Parathyroid adenoma (tissue), 2 donors: ENCODE measurements at regions not wholly inside any gene's neighbourhood (a gene's known extent, or its start where the extent isn't known, plus 50 kb on each side); places are given as distances from the start of the nearest gene placed in this dataset.

ENCODE experiments used
- H2AFZ ChIP-seq: fragments of 300-600 bp; sonication (generic); one replicate; pipeline ENCODE4 v1.7.0; 2017; ENCODE audit warnings: antibody characterized with exemption, mild to moderate bottlenecking
- H3K27ac ChIP-seq: fragments of 300-600 bp; sonication (generic); one replicate; pipeline ENCODE4 v1.7.0; 2017
- H3K27me3 ChIP-seq: fragments of 300-600 bp; sonication (generic); one replicate; pipeline ENCODE4 v1.7.0; 2017; ENCODE audit warnings: low read length; ENCODE audit not compliant: control insufficient read depth, insufficient read depth
- H3K36me3 ChIP-seq: fragments of 300-600 bp; sonication (generic); one replicate; pipeline ENCODE4 v1.7.0; 2017; ENCODE audit warnings: low read length; ENCODE audit not compliant: control insufficient read depth, insufficient read depth
- H3K4me1 ChIP-seq: fragments of 300-600 bp; sonication (generic); one replicate; pipeline ENCODE4 v1.7.0; 2017; ENCODE audit warnings: control low read depth
- H3K4me2 ChIP-seq: fragments of 300-600 bp; sonication (generic); one replicate; pipeline ENCODE4 v1.7.0; 2017; ENCODE audit warnings: low read length
- H3K4me3 ChIP-seq: fragments of 300-600 bp; sonication (generic); one replicate; pipeline ENCODE4 v1.7.0; 2017; ENCODE audit warnings: low read depth, low read length
- H3K79me2 ChIP-seq: fragments of 300-600 bp; sonication (generic); one replicate; pipeline ENCODE4 v1.7.0; 2017; ENCODE audit warnings: control low read depth
- H3K9ac ChIP-seq: fragments of 300-600 bp; sonication (generic); one replicate; pipeline ENCODE4 v1.7.0; 2017; ENCODE audit warnings: mild to moderate bottlenecking
- H3K9me3 ChIP-seq: fragments of 300-600 bp; sonication (generic); one replicate; pipeline ENCODE4 v1.7.0; 2017; ENCODE audit warnings: low read length; ENCODE audit not compliant: control insufficient read depth
- CTCF ChIP-seq: fragments of 300-600 bp; sonication (generic); IDR thresholded peaks from one replicate; pipeline ENCODE4 v1.7.0; 2017; ENCODE audit warnings: antibody characterized with exemption, mild to moderate bottlenecking
- donor health status: primary hyperparathyroidism.

GRCh38 chr4:185889585-185889984, 77.6 kb upstream of the SORBS2 start:
- H3K4me3 ChIP-seq, result no peak overlapping the region
- H3K9me3 ChIP-seq, result no peaks in the 10 kb centered on the region
- TF ChIP-seq CTCF, result no peak
- H3K9ac ChIP-seq, result no peak overlapping the region
- no peaks in the 10 kb centered on the region for H3K27me3 ChIP-seq
- H3K4me1 ChIP-seq, result no peaks in the 10 kb centered on the region
- H2AFZ ChIP-seq, result no peak overlapping the region
- no peak overlapping the region for H3K27ac ChIP-seq
- H3K79me2 ChIP-seq, result no peaks in the 10 kb centered on the region
- H3K36me3 ChIP-seq, result no peaks in the 10 kb centered on the region
- H3K4me2 ChIP-seq, result no peak overlapping the region

- no peak for TF ChIP-seq CTCF
- Histone ChIP-seq H3K36me3 (no peaks in the 10 kb centered on the region), H3K27ac (peak overlapping the region; percentile 49), H3K9ac (no peak overlapping the region), H3K4me2 (no peak overlapping the region), H3K9me3 (no peaks in the 10 kb centered on the region), H3K4me1 (no peaks in the 10 kb centered on the region), H2AFZ (peak overlapping the region; percentile 61), H3K27me3 (no peaks in the 10 kb centered on the region), H3K79me2 (no peaks in the 10 kb centered on the region), H3K4me3 (no peak overlapping the region)
Observed at GRCh38 chr4:185890196-185890595, 78.2 kb upstream of the SORBS2 start.

GRCh38 chr4:185892165-185892564, 80.2 kb upstream of the SORBS2 start:
- no peaks in the 10 kb centered on the region for H3K27me3 ChIP-seq
- no peak for TF ChIP-seq CTCF
- no peak overlapping the region for H3K4me2 ChIP-seq
- no peak overlapping the region for H3K4me3 ChIP-seq
- no peak overlapping the region for H3K9ac ChIP-seq
- no peaks in the 10 kb centered on the region for H3K4me1 ChIP-seq
- H3K79me2 ChIP-seq, result no peaks in the 10 kb centered on the region
- no peak overlapping the region for H2AFZ ChIP-seq
- no peaks in the 10 kb centered on the region for H3K9me3 ChIP-seq
- no peak overlapping the region for H3K27ac ChIP-seq
- no peaks in the 10 kb centered on the region for H3K36me3 ChIP-seq

GRCh38 chr4:185893500-185893899, 81.5 kb upstream of the SORBS2 start:
- Histone ChIP-seq H3K36me3 (no peaks in the 10 kb centered on the region), H3K4me1 (no peaks in the 10 kb centered on the region), H3K9ac (no peak overlapping the region), H3K4me3 (no peak overlapping the region), H3K27me3 (no peaks in the 10 kb centered on the region), H3K79me2 (no peaks in the 10 kb centered on the region), H3K9me3 (no peaks in the 10 kb centered on the region), H3K27ac (no peak overlapping the region), H2AFZ (no peak overlapping the region), H3K4me2 (no peak overlapping the region)
- TF ChIP-seq CTCF, result no peak

GRCh38 chr4:185894481-185894880, 82.5 kb upstream of the SORBS2 start:
- no peak overlapping the region for H3K4me3 ChIP-seq
- H3K79me2 ChIP-seq, result no peaks in the 10 kb centered on the region
- no peak overlapping the region for H3K27ac ChIP-seq
- TF ChIP-seq CTCF, result no peak
- no peaks in the 10 kb centered on the region for H3K27me3 ChIP-seq
- no peak overlapping the region for H3K9ac ChIP-seq
- H3K4me1 ChIP-seq, result no peaks in the 10 kb centered on the region
- no peak overlapping the region for H2AFZ ChIP-seq
- no peaks in the 10 kb centered on the region for H3K9me3 ChIP-seq
- H3K36me3 ChIP-seq, result no peaks in the 10 kb centered on the region
- no peak overlapping the region for H3K4me2 ChIP-seq
